ENCODE measurements at regions not wholly inside any gene's neighbourhood (a gene's known extent, or its start where the extent isn't known, plus 50 kb on each side); places are given as distances from the start of the nearest gene placed in this dataset.

DNA sequence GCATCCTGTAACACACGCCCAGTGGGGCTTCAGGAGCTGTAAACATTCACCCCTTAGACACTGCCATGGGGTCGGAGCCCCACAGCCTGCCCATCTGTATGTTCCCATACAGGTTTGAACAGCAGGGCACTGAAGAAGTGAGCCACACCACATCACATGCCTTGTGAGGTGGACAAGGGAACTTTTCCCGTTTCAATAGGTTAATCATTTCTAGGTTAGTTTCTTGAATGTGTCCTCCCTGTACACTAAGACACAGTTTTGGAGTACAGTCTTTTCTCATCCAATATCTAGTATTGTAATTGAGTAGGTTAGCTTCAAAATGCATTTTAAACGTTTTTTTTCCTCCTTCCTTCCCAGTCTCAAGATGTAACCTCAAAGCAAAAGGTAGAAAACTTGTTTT is 700.2 kb upstream of the PCDH20 start:
- TF ChIP-seq, protein P1, sequence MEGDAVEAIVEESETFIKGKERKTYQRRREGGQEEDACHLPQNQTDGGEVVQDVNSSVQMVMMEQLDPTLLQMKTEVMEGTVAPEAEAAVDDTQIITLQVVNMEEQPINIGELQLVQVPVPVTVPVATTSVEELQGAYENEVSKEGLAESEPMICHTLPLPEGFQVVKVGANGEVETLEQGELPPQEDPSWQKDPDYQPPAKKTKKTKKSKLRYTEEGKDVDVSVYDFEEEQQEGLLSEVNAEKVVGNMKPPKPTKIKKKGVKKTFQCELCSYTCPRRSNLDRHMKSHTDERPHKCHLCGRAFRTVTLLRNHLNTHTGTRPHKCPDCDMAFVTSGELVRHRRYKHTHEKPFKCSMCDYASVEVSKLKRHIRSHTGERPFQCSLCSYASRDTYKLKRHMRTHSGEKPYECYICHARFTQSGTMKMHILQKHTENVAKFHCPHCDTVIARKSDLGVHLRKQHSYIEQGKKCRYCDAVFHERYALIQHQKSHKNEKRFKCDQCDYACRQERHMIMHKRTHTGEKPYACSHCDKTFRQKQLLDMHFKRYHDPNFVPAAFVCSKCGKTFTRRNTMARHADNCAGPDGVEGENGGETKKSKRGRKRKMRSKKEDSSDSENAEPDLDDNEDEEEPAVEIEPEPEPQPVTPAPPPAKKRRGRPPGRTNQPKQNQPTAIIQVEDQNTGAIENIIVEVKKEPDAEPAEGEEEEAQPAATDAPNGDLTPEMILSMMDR (IDR thresholded peaks at IDR 0.05) = no peak
- no peak for TF ChIP-seq ZFX (IDR thresholded peaks at IDR 0.05; ENCODE audit: borderline replicate concordance)

Data from 22Rv1 (cell line).